Activated naive CD4-positive, alpha-beta T cell treated with anti-CD3 and anti-CD28 coated beads, Interleukin-2, amount 10 ng/mL, durations not matched to agents 7 days and 5 days (primary cell): ENCODE measurements at regions not wholly inside any gene's neighbourhood (a gene's known extent, or its start where the extent isn't known, plus 50 kb on each side); places are given as distances from the start of the nearest gene placed in this dataset.

Experiments
- CTCF ChIA-PET: fragments of 350-600 bp; sonication (Branson Sonifier 250); formaldehyde crosslinking; loops from one replicate; lab custom pipeline; 2021; ENCODE audit warnings: antibody characterized with exemption; lab: Charles Lee
- DNase-seq: peaks from one replicate; pipeline ENCODE4 v3.0.0-alpha.2; 2020
- H3K27ac Mint-ChIP-seq: one replicate; pipeline ENCODE4 v1.8.0; 2021; ENCODE audit warnings: mild to moderate bottlenecking, moderate library complexity, mixed read lengths
- H3K27me3 Mint-ChIP-seq: one replicate; pipeline ENCODE4 v1.8.0; 2021; ENCODE audit warnings: mild to moderate bottlenecking, mixed read lengths
- H3K36me3 Mint-ChIP-seq: one replicate; pipeline ENCODE4 v1.8.0; 2021; ENCODE audit warnings: mixed read lengths
- H3K4me1 Mint-ChIP-seq: one replicate; pipeline ENCODE4 v1.8.0; 2021; ENCODE audit warnings: mixed read lengths
- H3K4me3 Mint-ChIP-seq: one replicate; pipeline ENCODE4 v1.8.0; 2021; ENCODE audit warnings: mild to moderate bottlenecking, moderate library complexity, mixed read lengths
- H3K9me3 Mint-ChIP-seq: one replicate; pipeline ENCODE4 v1.8.0; 2021; ENCODE audit warnings: mixed read lengths

- H3K27ac Mint-ChIP-seq = no peak overlapping the region
- H3K4me1 Mint-ChIP-seq = no peaks in the 10 kb centered on the region
- CTCF ChIA-PET = no interaction called here
- no peaks in the 10 kb centered on the region for H3K27me3 Mint-ChIP-seq
- DNase-seq = no peak
- no peak overlapping the region for H3K4me3 Mint-ChIP-seq
- H3K9me3 Mint-ChIP-seq = peaks cover 2% of the 10 kb centered on the region
- H3K36me3 Mint-ChIP-seq = no peaks in the 10 kb centered on the region
Observed at GRCh38 chr20:22771706-22772105, 187.3 kb upstream of the FOXA2 start.

- no peaks in the 10 kb centered on the region for H3K4me1 Mint-ChIP-seq
- no peak for DNase-seq
- H3K27me3 Mint-ChIP-seq = no peaks in the 10 kb centered on the region
Observed at GRCh38 chr20:22773344-22773743, 189.0 kb upstream of the FOXA2 start.

GRCh38 chr20:22775256-22775655, 190.9 kb upstream of the FOXA2 start:
- Mint-ChIP-seq H3K4me1 (no peaks in the 10 kb centered on the region), H3K36me3 (no peaks in the 10 kb centered on the region), H3K27ac (no peak overlapping the region), H3K9me3 (peaks cover 2% of the 10 kb centered on the region), H3K27me3 (no peaks in the 10 kb centered on the region), H3K4me3 (no peak overlapping the region)
- DNase-seq = no peak
- CTCF ChIA-PET = no interaction called here

More at GRCh38 chr20:22773344-22773743, 189.0 kb upstream of the FOXA2 start:
- Mint-ChIP-seq H3K36me3 (no peaks in the 10 kb centered on the region), H3K4me3 (no peak overlapping the region), H3K27ac (no peak overlapping the region), H3K9me3 (peaks cover 2% of the 10 kb centered on the region)
- CTCF ChIA-PET = no interaction called here

GRCh38 chr20:22775671-22776139, 191.3 kb upstream of the FOXA2 start:
- Mint-ChIP-seq H3K4me1 (no peaks in the 10 kb centered on the region), H3K9me3 (peaks cover 2% of the 10 kb centered on the region), H3K27ac (no peak overlapping the region), H3K27me3 (no peaks in the 10 kb centered on the region), H3K4me3 (no peak overlapping the region), H3K36me3 (no peaks in the 10 kb centered on the region)
- CTCF ChIA-PET = no interaction called here
- no peak for DNase-seq

- no peak for DNase-seq
- CTCF ChIA-PET = no interaction called here
Observed at GRCh38 chr20:22776369-22776768, 192.0 kb upstream of the FOXA2 start.

GRCh38 chr20:22779878-22780277, 195.5 kb upstream of the FOXA2 start:
- Mint-ChIP-seq H3K4me3 (no peak overlapping the region), H3K27me3 (no peaks in the 10 kb centered on the region), H3K36me3 (no peaks in the 10 kb centered on the region), H3K9me3 (peaks cover 2% of the 10 kb centered on the region), H3K4me1 (no peaks in the 10 kb centered on the region), H3K27ac (no peak overlapping the region)
- CTCF ChIA-PET = no interaction called here
- no peak for DNase-seq

More at GRCh38 chr20:22776369-22776768, 192.0 kb upstream of the FOXA2 start:
- Mint-ChIP-seq H3K4me3 (no peak overlapping the region), H3K27ac (no peak overlapping the region), H3K4me1 (no peaks in the 10 kb centered on the region), H3K27me3 (no peaks in the 10 kb centered on the region), H3K9me3 (peaks cover 2% of the 10 kb centered on the region), H3K36me3 (no peaks in the 10 kb centered on the region)

GRCh38 chr20:22781869-22782268, 197.5 kb upstream of the FOXA2 start:
- Mint-ChIP-seq H3K27ac (no peak overlapping the region), H3K36me3 (no peaks in the 10 kb centered on the region), H3K4me1 (no peaks in the 10 kb centered on the region), H3K9me3 (no peaks in the 10 kb centered on the region), H3K27me3 (no peaks in the 10 kb centered on the region), H3K4me3 (no peak overlapping the region)
- CTCF ChIA-PET = no interaction called here
- no peak for DNase-seq

- Mint-ChIP-seq H3K4me3 (no peak overlapping the region), H3K36me3 (no peaks in the 10 kb centered on the region), H3K9me3 (no peaks in the 10 kb centered on the region), H3K27ac (no peak overlapping the region), H3K4me1 (no peaks in the 10 kb centered on the region), H3K27me3 (no peaks in the 10 kb centered on the region)
- no peak for DNase-seq
- CTCF ChIA-PET = no interaction called here
Observed at GRCh38 chr20:22789676-22790075, 205.3 kb upstream of the FOXA2 start.

GRCh38 chr20:22791396-22791795, 207.0 kb upstream of the FOXA2 start:
- CTCF ChIA-PET = no interaction called here
- H3K27ac Mint-ChIP-seq = no peak overlapping the region
- no peak overlapping the region for H3K4me3 Mint-ChIP-seq
- H3K27me3 Mint-ChIP-seq = no peaks in the 10 kb centered on the region
- H3K4me1 Mint-ChIP-seq = no peaks in the 10 kb centered on the region
- no peaks in the 10 kb centered on the region for H3K36me3 Mint-ChIP-seq
- no peak for DNase-seq
- H3K9me3 Mint-ChIP-seq = no peaks in the 10 kb centered on the region

- Mint-ChIP-seq H3K4me3 (no peak overlapping the region), H3K27ac (no peak overlapping the region), H3K36me3 (no peaks in the 10 kb centered on the region), H3K4me1 (no peaks in the 10 kb centered on the region), H3K9me3 (no peaks in the 10 kb centered on the region), H3K27me3 (no peaks in the 10 kb centered on the region)
- CTCF ChIA-PET = no interaction called here
- no peak for DNase-seq
Observed at GRCh38 chr20:22791877-22792525, 207.6 kb upstream of the FOXA2 start.

- no peaks in the 10 kb centered on the region for H3K36me3 Mint-ChIP-seq
- CTCF ChIA-PET = no interaction called here
- H3K4me1 Mint-ChIP-seq = no peaks in the 10 kb centered on the region
- no peak overlapping the region for H3K4me3 Mint-ChIP-seq
- no peaks in the 10 kb centered on the region for H3K9me3 Mint-ChIP-seq
- no peak for DNase-seq
- H3K27me3 Mint-ChIP-seq = no peaks in the 10 kb centered on the region
- H3K27ac Mint-ChIP-seq = no peak overlapping the region
Observed at GRCh38 chr20:22794200-22794599, 209.8 kb upstream of the FOXA2 start.

- Mint-ChIP-seq H3K4me3 (no peak overlapping the region), H3K27me3 (no peaks in the 10 kb centered on the region), H3K9me3 (no peaks in the 10 kb centered on the region), H3K27ac (no peak overlapping the region), H3K36me3 (no peaks in the 10 kb centered on the region), H3K4me1 (no peaks in the 10 kb centered on the region)
- CTCF ChIA-PET = no interaction called here
- DNase-seq = no peak
Observed at GRCh38 chr20:22795433-22795832, 211.1 kb upstream of the FOXA2 start.

- CTCF ChIA-PET = no interaction called here
- H3K4me3 Mint-ChIP-seq = no peak overlapping the region
- no peaks in the 10 kb centered on the region for H3K4me1 Mint-ChIP-seq
- no peak for DNase-seq
- H3K9me3 Mint-ChIP-seq = no peaks in the 10 kb centered on the region
- H3K27me3 Mint-ChIP-seq = no peaks in the 10 kb centered on the region
- H3K27ac Mint-ChIP-seq = no peak overlapping the region
- H3K36me3 Mint-ChIP-seq = no peaks in the 10 kb centered on the region
Observed at GRCh38 chr20:22795871-22796270, 211.5 kb upstream of the FOXA2 start.

GRCh38 chr20:22796469-22797077, 212.2 kb upstream of the FOXA2 start:
- no peak overlapping the region for H3K27ac Mint-ChIP-seq
- H3K27me3 Mint-ChIP-seq = no peaks in the 10 kb centered on the region
- CTCF ChIA-PET = no interaction called here
- no peak for DNase-seq
- no peaks in the 10 kb centered on the region for H3K9me3 Mint-ChIP-seq
- no peak overlapping the region for H3K4me3 Mint-ChIP-seq
- H3K36me3 Mint-ChIP-seq = no peaks in the 10 kb centered on the region
- H3K4me1 Mint-ChIP-seq = no peaks in the 10 kb centered on the region

GRCh38 chr20:22797103-22797502, 212.7 kb upstream of the FOXA2 start:
- no peaks in the 10 kb centered on the region for H3K27me3 Mint-ChIP-seq
- H3K27ac Mint-ChIP-seq = no peak overlapping the region
- H3K4me1 Mint-ChIP-seq = no peaks in the 10 kb centered on the region
- no peak overlapping the region for H3K4me3 Mint-ChIP-seq
- H3K9me3 Mint-ChIP-seq = no peaks in the 10 kb centered on the region
- no peak for DNase-seq
- H3K36me3 Mint-ChIP-seq = no peaks in the 10 kb centered on the region
- CTCF ChIA-PET = no interaction called here
